GM12872 (cell line): ENCODE measurements at regions not wholly inside any gene's neighbourhood (a gene's known extent, or its start where the extent isn't known, plus 50 kb on each side); places are given as distances from the start of the nearest gene placed in this dataset.

ENCODE experiments used
- CTCF ChIP-seq: IDR thresholded peaks from 3 replicates; pipeline ENCODE4 v1.5.1; 2011; ENCODE audit warnings: low read depth, mild to moderate bottlenecking, low read length, moderate library complexity; ENCODE audit not compliant: insufficient read depth

DNA sequence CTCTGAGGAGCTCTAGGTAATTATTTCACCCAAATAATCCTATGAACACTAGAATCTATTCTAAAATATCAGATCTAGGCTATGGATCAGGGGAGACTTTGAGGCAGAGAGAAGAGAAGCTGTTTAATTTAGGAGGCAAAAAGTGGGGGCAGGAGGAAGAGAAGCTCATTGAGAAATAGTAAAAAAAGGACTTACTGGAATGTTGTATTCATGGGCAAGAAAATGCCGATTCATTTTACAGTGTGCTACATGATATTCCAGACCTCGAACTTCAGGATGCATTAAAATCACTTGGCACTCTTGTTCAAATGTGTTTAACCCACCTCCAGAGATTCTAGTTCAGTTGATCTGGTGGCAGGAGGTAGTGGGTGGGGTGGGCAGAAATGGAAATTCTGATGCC, 109.5 kb upstream of the ITGB1 start:
- TF ChIP-seq CTCF = no peak

- TF ChIP-seq CTCF = no peak
Observed at GRCh38 chr10:33066558-33067236, 108.7 kb upstream of the ITGB1 start.

GRCh38 chr10:33065111-33065510, 107.1 kb upstream of the ITGB1 start:
- no peak for TF ChIP-seq CTCF

DNA sequence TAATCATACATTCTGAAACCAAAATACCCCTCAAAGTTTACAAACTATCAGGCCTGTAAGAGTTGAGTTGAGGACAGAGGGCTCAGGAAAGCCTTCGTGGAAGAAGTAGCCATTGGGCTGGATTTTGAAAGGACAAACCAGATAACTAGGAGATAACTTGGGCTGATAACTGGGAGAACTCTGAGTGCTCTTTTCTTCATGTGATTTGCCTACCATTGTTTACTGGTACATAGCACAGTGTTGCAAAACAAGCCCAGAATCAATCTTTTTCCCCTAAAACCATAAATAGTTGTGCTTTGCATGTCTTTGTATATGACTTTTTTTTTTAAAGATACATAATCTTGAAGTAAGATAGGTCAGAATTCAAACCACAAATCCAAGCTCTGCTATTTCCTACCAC, 106.7 kb upstream of the ITGB1 start:
- no peak for TF ChIP-seq CTCF

DNA sequence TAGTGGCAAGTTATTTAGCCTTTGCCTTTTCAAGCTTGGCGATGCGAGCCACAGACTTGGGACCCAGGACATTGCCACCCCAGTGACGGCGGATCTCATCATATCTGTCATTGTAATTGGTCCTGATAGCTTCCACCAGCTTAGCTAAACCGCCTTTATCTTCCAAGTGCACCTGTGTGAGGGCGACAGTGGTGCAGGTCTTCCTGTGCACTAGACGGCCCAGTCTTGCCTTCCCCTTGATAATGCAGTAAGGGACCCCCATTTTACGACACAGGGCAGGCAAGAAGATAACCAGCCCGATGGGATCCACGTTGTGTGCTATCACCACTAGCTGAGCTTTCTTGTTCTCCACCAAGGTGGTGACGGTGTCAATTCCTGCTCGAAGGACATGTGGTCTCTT, 99.6 kb upstream of the ITGB1 start:
- TF ChIP-seq CTCF = no peak

DNA sequence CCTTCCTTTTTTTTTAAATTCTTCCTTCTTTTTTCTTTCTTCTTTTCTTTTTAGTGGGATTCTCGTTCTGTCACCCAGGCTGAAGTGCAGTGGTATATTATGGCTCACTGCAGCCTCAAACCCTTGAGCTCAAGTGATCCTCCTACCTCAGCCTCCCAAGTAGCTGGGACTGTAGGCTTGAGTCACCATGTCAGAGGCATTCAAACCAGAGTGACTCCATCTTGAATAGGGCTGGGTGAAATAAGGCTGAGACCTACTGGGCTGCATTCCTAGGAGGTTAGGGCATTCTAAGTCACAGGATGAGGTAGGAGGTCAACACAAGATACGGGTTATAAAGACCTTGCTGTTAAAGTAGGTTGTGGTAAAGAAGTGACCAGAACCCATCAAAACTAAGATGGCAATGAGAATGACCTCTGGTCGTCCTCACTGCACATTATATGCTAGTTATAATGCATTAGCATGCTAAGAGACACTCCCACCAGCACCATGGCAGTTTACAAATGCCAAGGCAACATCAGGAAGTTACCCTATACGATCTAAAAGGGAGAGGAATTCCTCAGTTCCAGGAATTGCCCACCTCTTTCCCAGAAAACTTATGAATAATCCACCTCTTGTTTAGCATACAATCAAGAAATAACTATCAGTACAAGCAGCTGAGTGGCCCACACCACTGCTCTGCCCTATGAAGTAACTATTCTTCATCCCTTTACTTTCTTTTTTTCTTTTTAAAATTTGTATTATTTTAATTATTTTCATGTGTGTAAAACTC, 99.0 kb upstream of the ITGB1 start:
- TF ChIP-seq CTCF = no peak

DNA sequence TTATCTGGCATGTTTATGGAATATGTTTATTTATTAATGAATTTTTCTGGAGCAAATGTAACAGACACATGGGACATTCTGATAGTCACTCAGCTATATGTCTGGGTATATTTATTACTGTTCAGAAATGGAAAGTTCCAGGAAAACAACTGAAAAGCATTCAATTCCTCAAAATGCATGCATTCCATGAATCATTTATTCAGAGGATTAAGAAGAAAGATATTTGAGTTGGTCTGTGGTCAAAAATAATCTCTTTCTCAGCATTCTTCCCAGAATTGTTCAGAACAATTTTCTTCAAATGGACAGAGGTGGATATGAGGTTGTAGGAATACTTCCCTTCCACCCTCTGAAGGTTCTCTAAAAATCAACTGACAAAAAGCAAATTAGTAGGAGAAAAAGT, 97.6 kb upstream of the ITGB1 start:
- TF ChIP-seq CTCF = no peak
